ENCODE measurements at regions not wholly inside any gene's neighbourhood (a gene's known extent, or its start where the extent isn't known, plus 50 kb on each side); places are given as distances from the start of the nearest gene placed in this dataset.

DNA sequence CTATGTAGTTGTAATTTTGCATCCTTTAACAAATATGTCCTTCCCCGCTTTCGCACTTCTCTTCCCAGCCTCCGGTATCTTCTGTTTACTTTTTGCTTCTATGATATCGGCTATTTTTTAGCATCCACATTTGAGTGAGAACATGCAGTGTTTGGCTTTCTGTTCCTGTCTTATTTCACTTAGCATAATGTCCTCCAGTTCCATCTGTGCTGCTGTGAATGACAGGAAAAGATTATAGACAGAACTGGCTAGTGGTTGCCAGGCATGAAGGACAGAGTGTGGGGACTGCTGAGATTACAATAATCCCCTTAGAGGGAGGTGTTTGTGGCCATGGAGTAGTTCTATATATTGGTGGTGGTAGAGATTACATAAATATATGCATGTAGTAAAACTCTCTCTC lies 588.6 kb downstream of the NLGN4X start:
- ATAC-seq = no peak
- no peak overlapping the region for H3K27ac Mint-ChIP-seq
- no peak for DNase-seq (ENCODE audit: low spot score in 2 of 2)
- no peaks in the 10 kb centered on the region for H3K9me3 Mint-ChIP-seq
- no peaks in the 10 kb centered on the region for H3K36me3 Mint-ChIP-seq

DNA sequence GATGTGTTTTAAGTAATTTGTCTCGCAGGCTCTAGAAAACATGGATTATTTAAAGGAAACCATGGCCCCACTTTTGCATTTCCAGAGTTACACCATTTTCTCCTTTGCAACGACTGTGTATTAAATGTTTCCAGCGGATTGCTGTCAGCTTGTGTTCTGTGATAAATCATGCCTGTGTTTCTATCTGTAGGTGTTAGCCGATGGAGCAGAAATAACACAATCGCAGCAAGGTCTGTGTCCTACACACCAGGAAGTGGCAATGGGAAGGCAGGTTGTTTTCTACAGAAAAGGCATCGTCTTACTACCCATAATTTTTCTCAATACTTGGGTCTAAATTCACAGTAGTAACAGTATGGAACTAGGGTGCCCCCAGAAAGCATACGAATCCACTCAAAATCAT lies 590.1 kb downstream of the NLGN4X start:
- H3K36me3 Mint-ChIP-seq = no peaks in the 10 kb centered on the region
- no peak overlapping the region for H3K27ac Mint-ChIP-seq
- ATAC-seq = no peak
- no peak for DNase-seq (ENCODE audit: low spot score in 2 of 2)
- H3K9me3 Mint-ChIP-seq = no peaks in the 10 kb centered on the region

DNA sequence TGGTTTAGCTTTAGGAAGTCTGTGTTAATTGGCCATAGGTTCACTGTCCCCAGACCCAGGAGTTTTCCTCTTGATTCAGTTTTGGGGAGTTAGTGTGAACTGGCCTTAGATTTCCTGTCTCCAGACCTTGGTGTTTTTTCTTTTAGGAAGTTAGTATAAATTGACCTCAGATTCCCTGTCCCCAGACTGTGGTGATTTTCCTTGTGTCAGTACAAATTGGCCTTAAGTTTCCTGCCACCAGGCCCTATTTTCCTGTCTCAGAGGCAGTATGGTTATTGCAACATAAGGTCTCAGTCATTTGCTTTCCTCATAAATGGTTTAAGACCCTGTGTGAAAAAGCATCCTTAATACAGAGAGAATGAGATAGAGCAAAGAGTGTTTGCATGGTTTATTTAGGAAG lies 595.8 kb downstream of the NLGN4X start:
- H3K9me3 Mint-ChIP-seq = peaks cover 4 to 5% of the 10 kb centered on the region in 2 donors
- DNase-seq (ENCODE audit: low spot score in 2 of 2) = no peak
- H3K36me3 Mint-ChIP-seq = no peaks in the 10 kb centered on the region
- no peak for ATAC-seq
- no peak overlapping the region for H3K27ac Mint-ChIP-seq

DNA sequence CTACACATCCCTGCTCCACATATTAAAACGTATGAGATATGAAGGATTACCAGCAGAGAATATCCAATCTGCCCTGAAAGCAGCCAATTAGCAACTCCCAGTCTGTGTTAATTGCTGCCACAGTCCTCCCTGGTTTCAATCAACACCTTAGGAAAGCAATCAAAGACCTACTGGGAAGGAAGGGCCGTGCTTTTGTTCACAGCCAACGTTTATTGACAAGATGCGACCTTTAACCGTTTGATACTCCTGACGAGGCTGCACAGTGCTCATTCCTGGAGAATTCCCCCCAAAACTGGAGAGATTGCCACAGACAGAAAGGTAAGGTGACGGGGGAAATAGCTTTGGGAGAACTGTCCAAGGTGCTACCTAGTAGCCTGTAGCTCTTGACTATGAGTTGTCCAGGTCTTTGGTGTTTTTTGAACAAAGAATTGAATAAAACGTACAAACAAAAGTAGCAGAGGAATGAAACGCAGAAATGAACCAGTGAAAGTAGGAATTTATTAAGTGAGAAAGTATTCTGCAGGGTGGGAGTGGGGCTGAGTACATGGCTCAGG lies 596.5 kb downstream of the NLGN4X start:
- Mint-ChIP-seq H3K27ac (no peak overlapping the region), H3K9me3 (peaks cover 4 to 5% of the 10 kb centered on the region in 2 donors), H3K36me3 (no peaks in the 10 kb centered on the region)
- ATAC-seq (no peak), DNase-seq (ENCODE audit: low spot score in 2 of 2) (no peak)

DNA sequence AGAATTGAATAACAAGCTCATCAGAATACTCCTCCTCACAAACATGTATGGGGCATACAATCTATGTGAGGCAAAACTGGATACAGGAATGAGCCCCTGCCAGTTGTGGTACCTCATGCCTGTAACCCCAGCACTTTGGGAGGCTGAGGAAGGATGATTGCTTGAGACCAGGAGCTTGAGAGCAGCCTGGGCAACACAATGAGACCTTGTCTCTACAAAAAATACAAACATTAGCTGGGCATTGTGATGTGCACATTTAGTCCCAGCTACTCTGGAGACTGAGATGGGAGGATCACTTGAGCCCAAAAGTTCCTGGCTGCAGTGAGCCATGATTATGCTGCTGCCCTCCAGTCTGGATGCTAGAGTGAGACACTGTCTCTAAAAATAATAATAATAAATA lies 611.0 kb downstream of the NLGN4X start:
- H3K9me3 Mint-ChIP-seq = no peaks in the 10 kb centered on the region
- ATAC-seq (no peak), DNase-seq (ENCODE audit: low spot score in 2 of 2) (no peak)
- H3K27ac Mint-ChIP-seq = no peak overlapping the region
- H3K36me3 Mint-ChIP-seq = no peaks in the 10 kb centered on the region

DNA sequence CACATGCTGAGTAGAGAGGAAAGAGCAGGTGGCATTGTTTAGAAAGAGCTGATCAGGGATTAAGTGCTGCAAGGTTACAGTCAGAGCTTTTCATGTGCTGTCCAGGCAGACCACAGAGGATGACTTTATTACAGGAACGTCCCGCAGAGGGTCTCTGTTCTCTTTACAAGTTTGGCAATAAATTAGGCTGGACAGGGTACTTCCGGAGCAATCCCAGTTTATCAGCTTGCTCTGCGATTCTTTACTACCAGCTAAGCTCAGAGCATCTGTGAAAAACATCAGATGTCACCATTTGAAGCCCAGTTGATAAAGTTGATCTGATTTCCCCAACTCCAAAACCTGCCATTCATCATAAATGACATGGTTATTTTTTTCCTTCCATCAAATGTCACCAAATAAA lies 633.1 kb downstream of the NLGN4X start:
- H3K27ac Mint-ChIP-seq = no peak overlapping the region

DNA sequence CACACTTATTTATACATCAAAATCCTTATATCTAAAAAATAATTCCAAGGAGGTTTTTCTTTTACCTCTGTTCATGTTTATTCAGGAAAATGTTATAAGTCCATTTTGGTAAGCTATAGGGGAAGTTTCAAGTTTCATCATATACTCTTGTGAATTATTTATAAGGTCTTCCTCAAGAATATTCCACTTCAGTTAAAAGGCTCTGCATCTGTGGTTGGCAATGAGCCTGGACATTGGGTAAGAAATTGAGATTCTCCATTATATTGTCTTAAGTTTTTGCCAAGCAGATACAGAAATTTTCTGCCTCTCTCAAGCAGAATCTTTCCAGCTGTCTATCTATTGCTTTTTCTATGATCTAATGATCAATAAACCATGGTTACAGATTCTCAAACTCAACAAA lies 641.9 kb downstream of the NLGN4X start:
- ATAC-seq (no peak), DNase-seq (ENCODE audit: low spot score in 2 of 2) (no peak)
- Mint-ChIP-seq H3K27ac (no peak overlapping the region), H3K9me3 (peaks cover 0 to 7% of the 10 kb centered on the region in 2 donors), H3K36me3 (no peaks in the 10 kb centered on the region)

More for the DNA sequence above, 633.1 kb downstream of the NLGN4X start:
- ATAC-seq (no peak), DNase-seq (ENCODE audit: low spot score in 2 of 2) (no peak)
- Mint-ChIP-seq H3K36me3 (no peaks in the 10 kb centered on the region), H3K9me3 (no peaks in the 10 kb centered on the region)

DNA sequence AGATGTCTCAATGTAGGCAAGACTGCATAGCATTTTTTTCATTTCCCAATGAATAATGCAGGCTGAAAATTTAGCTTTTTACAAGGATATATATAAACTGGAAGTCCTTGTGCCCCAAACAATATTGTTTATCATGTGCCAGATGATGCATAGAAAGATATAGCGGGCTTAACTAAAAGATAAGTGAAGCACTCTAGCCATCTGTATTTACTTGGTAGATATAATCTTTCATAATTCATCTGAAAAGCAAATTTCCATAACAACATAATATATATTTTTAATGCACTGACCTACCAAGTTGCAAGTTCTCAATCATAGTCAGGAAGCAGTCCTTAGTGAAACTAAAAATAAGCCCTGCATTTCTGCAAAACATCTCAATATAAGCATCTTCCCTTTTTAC lies 653.3 kb downstream of the NLGN4X start:
- Mint-ChIP-seq H3K9me3 (no peaks in the 10 kb centered on the region), H3K36me3 (no peaks in the 10 kb centered on the region), H3K27ac (no peak overlapping the region)
- no peak for DNase-seq (ENCODE audit: low spot score in 2 of 2)
- ATAC-seq = no peak

DNA sequence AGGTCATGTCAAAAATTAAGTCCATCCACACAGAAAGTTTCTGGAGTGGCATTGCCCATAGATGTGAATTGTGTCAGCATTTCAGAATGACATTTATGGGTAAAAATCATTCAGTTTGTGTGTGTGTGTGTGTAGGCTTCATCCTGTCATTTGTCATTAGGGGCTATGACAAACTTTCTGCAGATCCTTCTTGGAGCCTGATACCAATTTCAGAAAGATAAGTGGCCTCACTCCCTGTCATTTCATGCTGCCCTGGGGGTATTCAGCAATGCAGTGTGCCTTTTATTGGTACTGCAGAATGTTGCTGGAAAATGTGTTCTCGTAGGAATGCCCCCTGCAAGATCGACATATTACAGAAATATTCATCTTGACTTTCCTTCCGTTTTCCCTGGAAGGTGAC lies 659.7 kb downstream of the NLGN4X start:
- Mint-ChIP-seq H3K36me3 (no peaks in the 10 kb centered on the region), H3K9me3 (no peaks in the 10 kb centered on the region), H3K27ac (no peak overlapping the region)
- ATAC-seq (no peak), DNase-seq (ENCODE audit: low spot score in 2 of 2) (no peak)

DNA sequence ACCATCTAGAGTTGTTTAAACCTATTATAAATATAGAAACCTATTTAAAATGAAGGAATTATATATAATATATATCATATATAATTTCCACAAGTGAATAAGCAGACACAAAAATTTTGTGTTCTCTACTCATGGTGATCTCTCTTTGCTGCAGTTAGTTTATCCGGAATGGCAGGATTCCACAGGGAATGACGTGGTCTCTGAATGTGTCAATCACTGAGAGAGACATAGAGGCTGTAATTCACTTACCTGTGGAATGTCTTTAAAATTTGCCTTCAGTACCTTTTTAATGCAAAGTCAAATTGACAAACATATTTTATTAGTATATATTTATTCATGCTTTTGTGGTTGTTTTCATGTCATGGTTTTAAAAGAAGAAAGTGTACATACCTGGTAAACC lies 669.3 kb downstream of the NLGN4X start:
- ATAC-seq = no peak
- Mint-ChIP-seq H3K36me3 (no peaks in the 10 kb centered on the region), H3K27ac (no peak overlapping the region), H3K9me3 (peaks cover 5 to 10% of the 10 kb centered on the region in 2 donors)
- no peak for DNase-seq (ENCODE audit: low spot score in 2 of 2)

DNA sequence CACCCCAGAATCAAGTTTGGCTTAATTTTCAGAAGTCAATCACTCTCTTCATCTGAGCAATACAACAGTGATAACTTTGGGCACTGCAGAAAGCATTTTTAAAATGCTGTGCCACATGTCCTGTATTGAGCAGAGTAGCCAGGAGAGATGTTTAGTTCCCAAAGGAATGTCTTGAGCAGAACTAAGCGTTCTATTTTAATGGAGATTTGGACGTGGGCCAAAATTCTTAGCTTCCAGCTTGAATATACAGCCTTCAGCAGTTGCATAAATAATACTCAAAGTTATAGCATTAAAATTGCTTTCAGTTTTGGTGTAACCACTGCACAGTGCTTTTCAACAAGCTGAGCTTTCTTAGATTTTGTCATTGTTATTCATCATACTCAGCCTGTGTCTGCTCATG lies 679.2 kb downstream of the NLGN4X start:
- no peak for ATAC-seq
- Mint-ChIP-seq H3K27ac (no peak overlapping the region), H3K9me3 (peaks cover 11 to 14% of the 10 kb centered on the region in 2 donors), H3K36me3 (no peaks in the 10 kb centered on the region)
- DNase-seq (ENCODE audit: low spot score in 2 of 2) = no peak

DNA sequence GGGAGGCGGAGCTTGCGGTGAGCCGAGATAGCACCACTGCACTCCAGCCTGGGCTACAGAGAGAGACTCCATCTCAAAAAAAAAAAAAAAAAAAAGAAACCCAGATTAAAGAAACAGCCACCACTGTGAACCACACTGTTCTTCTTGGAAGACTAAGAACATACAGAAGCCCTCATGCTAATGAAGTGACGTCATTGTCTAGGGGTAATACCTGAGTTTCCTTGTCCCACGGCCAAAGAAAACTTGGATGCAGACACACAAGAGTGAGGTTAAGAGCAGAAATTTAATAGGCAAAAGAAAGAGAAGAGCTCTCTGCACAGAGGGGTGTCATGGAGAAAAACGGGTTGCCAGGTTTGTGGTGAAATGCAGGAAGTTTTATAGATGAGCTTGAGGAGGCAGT lies 691.6 kb downstream of the NLGN4X start:
- ATAC-seq (no peak), DNase-seq (ENCODE audit: low spot score in 2 of 2) (no peak)
- H3K9me3 Mint-ChIP-seq = peaks cover 0 to 7% of the 10 kb centered on the region in 2 donors
- H3K36me3 Mint-ChIP-seq = no peaks in the 10 kb centered on the region
- H3K27ac Mint-ChIP-seq = no peak overlapping the region

DNA sequence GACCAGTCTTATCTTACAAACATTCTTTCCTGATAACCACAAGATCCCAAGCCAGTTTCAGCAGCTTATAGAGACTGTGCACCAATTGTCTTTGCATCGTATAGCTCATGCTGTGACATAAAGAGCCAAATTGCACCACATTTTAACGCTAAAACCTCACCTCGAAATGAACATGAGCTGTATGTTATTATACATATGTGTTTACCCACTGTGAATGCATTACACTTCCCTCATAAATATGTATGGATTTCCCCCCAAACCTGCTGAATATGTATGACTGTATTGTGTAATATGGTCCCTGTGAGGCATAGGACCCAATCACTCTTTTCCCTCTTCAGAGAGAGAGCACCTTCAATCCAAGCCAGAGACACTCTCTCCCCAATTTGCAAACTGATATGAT lies 692.4 kb downstream of the NLGN4X start:
- DNase-seq (ENCODE audit: low spot score in 2 of 2) = no peak
- Mint-ChIP-seq H3K36me3 (no peaks in the 10 kb centered on the region), H3K9me3 (peaks cover 0 to 10% of the 10 kb centered on the region in 2 donors), H3K27ac (no peak overlapping the region)
- no peak for ATAC-seq

DNA sequence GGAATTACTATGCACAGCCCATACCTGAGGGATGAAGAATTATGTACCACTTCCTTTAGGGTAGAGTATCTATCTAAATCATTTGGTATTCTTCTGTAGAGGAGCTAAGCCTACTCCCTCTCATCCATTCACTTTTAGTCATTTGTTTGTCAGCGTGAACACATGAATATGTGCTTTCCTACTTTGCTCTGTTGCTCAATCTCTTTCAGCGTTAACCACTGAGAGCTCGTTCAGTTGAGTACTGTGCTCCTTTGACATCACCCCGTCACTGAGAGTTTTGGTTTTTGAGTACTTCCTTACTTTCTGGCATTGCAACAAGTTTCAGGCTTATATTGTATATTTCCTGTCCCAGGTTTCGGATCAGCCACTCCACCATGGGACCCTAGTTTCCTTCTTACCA lies 700.6 kb downstream of the NLGN4X start:
- ATAC-seq = no peak
- no peaks in the 10 kb centered on the region for H3K36me3 Mint-ChIP-seq
- H3K9me3 Mint-ChIP-seq = peaks cover 6 to 13% of the 10 kb centered on the region in 2 donors
- no peak overlapping the region for H3K27ac Mint-ChIP-seq
- DNase-seq (ENCODE audit: low spot score in 2 of 2) = no peak

DNA sequence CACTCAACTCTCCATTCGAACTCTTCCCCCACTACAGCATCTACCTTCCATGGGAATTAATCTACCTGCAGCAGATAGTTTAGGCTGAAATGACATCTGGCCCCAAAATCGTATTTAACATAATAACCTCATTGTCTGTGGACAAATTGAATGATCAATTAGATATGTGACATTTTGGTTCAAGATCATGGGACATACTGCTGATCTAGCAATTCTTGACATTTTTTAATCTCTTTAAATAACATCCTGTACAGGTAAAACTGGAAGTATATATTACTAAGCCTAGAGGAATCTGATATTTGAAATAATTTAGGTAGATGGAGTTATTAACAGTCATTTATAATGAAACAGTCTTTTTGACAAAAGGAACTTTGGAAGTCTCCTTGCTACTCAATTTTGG lies 702.5 kb downstream of the NLGN4X start:
- H3K9me3 Mint-ChIP-seq = peaks cover 6% of the 10 kb centered on the region in 2 donors
- DNase-seq (ENCODE audit: low spot score in 2 of 2) (no peak), ATAC-seq (no peak)
- no peak overlapping the region for H3K27ac Mint-ChIP-seq
- H3K36me3 Mint-ChIP-seq = no peaks in the 10 kb centered on the region

DNA sequence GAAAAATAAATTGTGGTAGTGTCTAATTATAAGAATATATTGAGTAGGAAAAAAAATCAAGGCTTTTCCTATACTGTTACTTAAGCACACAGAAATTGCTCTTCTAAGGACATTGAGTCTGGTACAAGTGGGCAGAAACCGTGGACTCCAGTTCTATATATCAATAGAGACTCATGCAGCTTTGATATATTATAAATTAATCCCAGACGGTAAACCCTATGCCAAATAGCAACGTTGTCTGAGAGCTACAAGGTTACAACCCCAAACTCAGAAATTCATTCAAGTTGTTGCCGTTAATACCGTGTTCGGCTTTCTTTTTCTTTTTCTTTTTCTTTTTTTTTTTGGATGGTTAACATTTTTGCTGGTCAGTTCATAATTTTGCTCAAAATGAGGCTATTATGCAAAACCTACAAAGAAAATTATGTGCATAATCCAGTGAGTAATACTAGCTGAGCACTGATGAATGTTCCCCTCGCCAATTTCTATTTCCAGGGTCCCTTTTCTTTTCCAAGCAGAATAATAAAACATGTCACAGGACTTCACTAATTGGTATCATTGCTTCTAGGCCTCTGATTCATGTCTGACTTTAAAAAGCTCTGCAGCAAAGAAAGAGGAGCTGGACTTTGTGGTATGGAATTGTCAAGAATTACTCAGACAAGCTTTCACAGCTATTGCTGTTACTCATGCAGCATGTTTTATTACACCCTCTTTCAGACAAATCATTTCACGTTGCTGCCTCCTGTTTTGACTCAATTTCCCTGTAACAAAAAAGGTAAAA lies 737.7 kb downstream of the NLGN4X start:
- H3K36me3 Mint-ChIP-seq = no peaks in the 10 kb centered on the region
- no peak for DNase-seq (ENCODE audit: low spot score in 2 of 2)
- H3K9me3 Mint-ChIP-seq = peaks cover 22 to 26% of the 10 kb centered on the region in 2 donors
- H3K27ac Mint-ChIP-seq = no peak overlapping the region
- ATAC-seq = no peak

DNA sequence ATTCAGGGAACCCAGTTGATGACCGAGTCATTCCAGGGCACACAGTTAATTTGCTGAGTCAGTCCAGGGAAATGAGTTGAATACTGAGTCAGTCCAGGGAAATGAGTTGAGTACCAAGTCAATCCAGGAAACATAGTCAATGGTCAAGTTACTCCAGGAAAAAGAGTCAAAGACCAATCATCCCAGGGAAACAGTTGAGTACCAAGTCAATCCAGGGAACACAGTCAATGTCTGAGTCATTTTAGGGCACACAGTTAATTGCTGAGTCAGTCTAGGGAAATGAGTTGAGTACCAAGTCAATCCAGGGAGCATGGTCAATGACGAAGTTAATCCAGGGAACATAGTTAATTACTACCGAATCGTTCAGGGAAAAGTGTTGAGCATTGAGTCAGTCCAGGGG lies 754.4 kb downstream of the NLGN4X start:
- H3K9me3 Mint-ChIP-seq = peaks cover 5 to 14% of the 10 kb centered on the region in 2 donors
- no peak for DNase-seq (ENCODE audit: low spot score in 2 of 2)
- no peak for ATAC-seq
- H3K36me3 Mint-ChIP-seq = no peaks in the 10 kb centered on the region
- H3K27ac Mint-ChIP-seq = no peak overlapping the region

DNA sequence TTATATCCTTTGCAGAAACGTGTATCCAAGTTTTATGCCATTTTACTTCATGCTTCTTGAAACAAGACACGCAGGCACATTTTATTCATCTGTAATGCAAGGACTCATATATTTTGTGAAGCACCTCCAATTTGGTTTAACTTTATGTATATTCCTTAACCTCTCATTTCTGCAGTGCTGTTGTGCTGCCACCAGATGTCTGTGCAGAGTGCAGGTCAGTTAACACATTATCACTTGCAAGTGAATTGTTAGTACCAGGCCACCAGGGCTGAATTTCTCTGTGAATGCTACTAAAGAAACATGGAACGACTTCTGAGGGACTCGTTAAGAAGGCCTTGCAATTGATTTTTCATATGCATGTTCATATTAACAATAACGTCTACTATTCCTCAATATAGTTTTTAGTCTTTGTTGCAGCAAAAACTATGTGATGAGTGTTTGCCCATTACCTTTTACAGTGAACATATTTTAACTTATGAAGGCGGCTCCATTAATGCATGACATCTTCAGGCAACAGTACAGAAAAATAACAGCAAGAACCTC lies 770.3 kb downstream of the NLGN4X start:
- Mint-ChIP-seq H3K27ac (no peak overlapping the region), H3K9me3 (peaks cover 0 to 4% of the 10 kb centered on the region in 2 donors), H3K36me3 (no peaks in the 10 kb centered on the region)
- ATAC-seq = no peak
- no peak for DNase-seq (ENCODE audit: low spot score in 2 of 2)
